Prostate gland (tissue), 2 donors: ENCODE measurements at regions not wholly inside any gene's neighbourhood (a gene's known extent, or its start where the extent isn't known, plus 50 kb on each side); places are given as distances from the start of the nearest gene placed in this dataset.

Experiments used
- CTCF ChIP-seq, 4 experiments: fragments of 200-600 bp in 2 of 4; fragments of 450-650 bp in 2 of 4; sonication (generic) in 2 of 4; IDR thresholded peaks; 1 replicate in 3 of 4; 2 replicates in 1 of 4; pipeline ENCODE4 v1.5.1; 2016 to 2019; ENCODE audit warnings: antibody characterized with exemption in 4 of 4, mild to moderate bottlenecking in 2 of 4, moderate library complexity in 2 of 4
- POLR2AphosphoS5 ChIP-seq: sonication (generic); formaldehyde crosslinking; IDR thresholded peaks from one replicate; pipeline ENCODE4 v1.6.1; 2017; ENCODE audit warnings: antibody characterized with exemption

- no peak for TF ChIP-seq CTCF (IDR thresholded peaks at IDR 0.05)
- no peak for TF ChIP-seq POLR2AphosphoS5
Measured at GRCh38 chr5:18321262-18321942, 687.1 kb downstream of the TAF11L14 start.
